ENCODE measurements at regions not wholly inside any gene's neighbourhood (a gene's known extent, or its start where the extent isn't known, plus 50 kb on each side); places are given as distances from the start of the nearest gene placed in this dataset.

DNA sequence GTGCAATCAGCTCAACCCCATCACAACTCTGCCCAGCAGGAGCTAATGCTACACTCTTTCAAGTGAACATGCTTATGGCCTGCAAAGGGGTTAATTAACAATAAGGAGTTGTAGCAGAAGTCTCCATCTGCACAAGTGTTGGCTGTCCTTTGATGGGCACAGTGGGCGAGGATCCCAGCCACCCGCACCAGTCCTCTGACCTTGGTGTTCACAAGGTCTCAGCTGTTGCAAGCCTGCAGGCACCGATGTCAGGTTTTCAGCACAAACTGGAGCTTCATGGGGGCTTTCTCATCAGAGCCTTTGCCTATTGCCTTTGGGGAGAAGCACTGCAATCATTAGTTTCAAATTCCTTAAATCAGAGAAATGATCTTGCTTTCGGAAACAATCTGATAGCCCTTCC lies 60.9 kb upstream of the TMEM178A start:
- no peak overlapping the region for H3K4me3 ChIP-seq (ENCODE audit: low read depth, low read length)
- no peak overlapping the region for H3K27ac Mint-ChIP-seq
- peaks cover 0 to 3% (median 0%) of the 10 kb centered on the region in 7 donors for H3K9me3 Mint-ChIP-seq
- no peaks in the 10 kb centered on the region for H3K36me3 Mint-ChIP-seq
- no peaks in the 10 kb centered on the region for H3K4me1 Mint-ChIP-seq
- peaks cover 7% of the 10 kb centered on the region for H3K27me3 ChIP-seq (ENCODE audit: control insufficient read depth, insufficient read depth, low read length)
- no peak for ATAC-seq (ENCODE audit: low read depth in 2 of 2)
- no peak overlapping the region for H3K4me3 Mint-ChIP-seq
- no peak for DNase-seq
- H3K27ac ChIP-seq (ENCODE audit: insufficient read depth, low read length, poor library complexity, severe bottlenecking) = no peak overlapping the region
- H3K4me1 ChIP-seq (ENCODE audit: control insufficient read depth, insufficient read depth, low read length, poor library complexity, severe bottlenecking) = no peaks in the 10 kb centered on the region
- H3K36me3 ChIP-seq (ENCODE audit: control insufficient read depth, insufficient read depth, low read length) = no peaks in the 10 kb centered on the region
- H3K27me3 Mint-ChIP-seq = peaks cover 10% of the 10 kb centered on the region
- H3K9me3 ChIP-seq (ENCODE audit: control insufficient read depth in 2 of 2, low read length in 2 of 2) = no peaks in the 10 kb centered on the region

DNA sequence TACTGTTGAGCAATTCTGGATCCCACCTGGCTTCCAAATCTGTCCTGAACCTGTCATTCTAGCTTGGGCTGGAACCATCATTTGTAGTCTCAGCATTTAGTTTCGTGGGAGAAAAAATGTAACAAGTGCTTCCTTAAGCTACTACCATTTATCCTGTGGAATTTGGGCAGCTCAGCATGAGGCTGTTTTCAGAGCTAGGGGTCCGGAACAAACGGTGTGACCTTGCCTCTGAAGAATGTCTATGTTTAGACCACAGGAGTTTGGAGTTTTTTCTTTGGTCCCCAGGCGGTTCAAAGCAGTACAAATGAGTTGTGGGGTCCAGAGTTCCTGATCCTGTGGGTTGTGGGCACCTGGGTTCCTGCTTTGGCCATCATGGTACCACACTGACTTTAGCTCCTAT lies 59.1 kb upstream of the TMEM178A start:
- no peaks in the 10 kb centered on the region for H3K4me1 Mint-ChIP-seq
- DNase-seq (no peak), ATAC-seq (ENCODE audit: low read depth in 2 of 2) (no peak)
- H3K36me3 Mint-ChIP-seq = no peaks in the 10 kb centered on the region
- Histone ChIP-seq H3K4me3 (ENCODE audit: low read depth, low read length) (no peak overlapping the region), H3K4me1 (ENCODE audit: control insufficient read depth, insufficient read depth, low read length, poor library complexity, severe bottlenecking) (no peaks in the 10 kb centered on the region), H3K27me3 (ENCODE audit: control insufficient read depth, insufficient read depth, low read length) (peaks cover 7% of the 10 kb centered on the region), H3K9me3 (ENCODE audit: control insufficient read depth in 2 of 2, low read length in 2 of 2) (no peaks in the 10 kb centered on the region), H3K36me3 (ENCODE audit: control insufficient read depth, insufficient read depth, low read length) (no peaks in the 10 kb centered on the region), H3K27ac (ENCODE audit: insufficient read depth, low read length, poor library complexity, severe bottlenecking) (no peak overlapping the region)
- H3K27me3 Mint-ChIP-seq = peaks cover 10% of the 10 kb centered on the region
- no peak overlapping the region for H3K27ac Mint-ChIP-seq
- no peak overlapping the region for H3K4me3 Mint-ChIP-seq
- peaks cover 0 to 3% (median 0%) of the 10 kb centered on the region in 7 donors for H3K9me3 Mint-ChIP-seq

DNA sequence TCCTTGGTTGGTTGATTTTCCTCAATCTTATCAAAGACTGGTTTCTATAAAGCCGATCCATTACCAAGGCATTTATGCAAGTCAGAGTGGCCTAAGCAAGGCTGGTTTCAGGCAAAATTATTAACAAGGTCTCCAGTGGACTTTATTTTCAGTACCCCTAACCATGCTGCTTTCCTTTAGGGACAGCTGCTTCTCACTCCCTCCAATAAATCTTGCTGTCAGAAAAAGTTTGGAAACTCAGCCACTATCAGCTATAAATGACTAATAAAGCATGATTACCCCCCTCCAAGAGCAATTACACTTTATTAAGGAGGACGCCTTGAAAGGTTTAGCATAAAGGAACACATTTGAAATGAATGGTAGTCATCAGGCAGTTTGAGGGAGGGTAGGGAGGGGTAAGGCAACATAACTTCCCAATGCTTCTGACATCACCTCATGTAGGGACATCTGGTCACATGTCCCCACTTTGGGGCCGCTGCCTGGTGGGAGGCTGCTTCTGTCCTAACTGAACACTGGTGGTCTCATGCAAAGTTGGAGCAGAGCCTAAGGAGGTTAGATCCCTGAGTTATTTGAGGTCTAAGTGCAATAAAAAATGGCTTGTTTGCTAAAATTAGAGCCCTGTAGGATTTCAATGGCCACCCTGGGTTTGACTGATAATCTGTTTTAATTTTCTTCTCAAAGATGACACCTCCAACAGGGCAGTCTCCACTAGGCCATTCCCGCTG lies 58.0 kb upstream of the TMEM178A start:
- Histone ChIP-seq H3K9me3 (ENCODE audit: control insufficient read depth in 2 of 2, low read length in 2 of 2) (no peaks in the 10 kb centered on the region), H3K36me3 (ENCODE audit: control insufficient read depth, insufficient read depth, low read length) (no peaks in the 10 kb centered on the region), H3K4me1 (ENCODE audit: control insufficient read depth, insufficient read depth, low read length, poor library complexity, severe bottlenecking) (no peaks in the 10 kb centered on the region), H3K27ac (ENCODE audit: insufficient read depth, low read length, poor library complexity, severe bottlenecking) (no peak overlapping the region), H3K27me3 (ENCODE audit: control insufficient read depth, insufficient read depth, low read length) (peaks cover 13% of the 10 kb centered on the region), H3K4me3 (ENCODE audit: low read depth, low read length) (no peak overlapping the region)
- Mint-ChIP-seq H3K9me3 (peaks cover 0 to 3% (median 0%) of the 10 kb centered on the region in 7 donors), H3K27ac (no peak overlapping the region), H3K27me3 (peaks cover 10% of the 10 kb centered on the region), H3K4me3 (no peak overlapping the region), H3K36me3 (no peaks in the 10 kb centered on the region), H3K4me1 (no peaks in the 10 kb centered on the region)
- ATAC-seq (ENCODE audit: low read depth in 2 of 2) (no peak), DNase-seq (no peak)

DNA sequence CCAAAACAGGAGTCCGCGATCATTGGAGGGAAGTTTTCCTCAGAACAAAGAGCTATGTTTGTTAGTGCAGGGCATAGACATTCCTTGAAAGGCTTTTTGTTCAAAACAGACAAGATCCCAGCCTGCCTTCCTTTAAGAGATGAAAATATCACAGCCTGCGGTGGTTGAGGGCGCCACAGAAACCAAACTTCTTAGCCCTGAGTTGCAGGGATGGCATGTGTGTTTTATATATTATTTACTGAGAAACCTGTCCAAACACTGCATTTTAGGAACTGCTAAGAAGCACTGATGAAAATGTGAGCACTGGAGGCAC lies 57.5 kb upstream of the TMEM178A start:
- DNase-seq (no peak), ATAC-seq (ENCODE audit: low read depth in 2 of 2) (no peak)
- peaks cover 13% of the 10 kb centered on the region for H3K27me3 ChIP-seq (ENCODE audit: control insufficient read depth, insufficient read depth, low read length)
- no peak overlapping the region for H3K27ac ChIP-seq (ENCODE audit: insufficient read depth, low read length, poor library complexity, severe bottlenecking)
- H3K9me3 Mint-ChIP-seq = peaks cover 0 to 3% (median 0%) of the 10 kb centered on the region in 7 donors
- no peaks in the 10 kb centered on the region for H3K4me1 ChIP-seq (ENCODE audit: control insufficient read depth, insufficient read depth, low read length, poor library complexity, severe bottlenecking)
- H3K4me1 Mint-ChIP-seq = no peaks in the 10 kb centered on the region
- H3K4me3 ChIP-seq (ENCODE audit: low read depth, low read length) = no peak overlapping the region
- H3K9me3 ChIP-seq (ENCODE audit: control insufficient read depth in 2 of 2, low read length in 2 of 2) = no peaks in the 10 kb centered on the region
- H3K27ac Mint-ChIP-seq = no peak overlapping the region
- H3K36me3 ChIP-seq (ENCODE audit: control insufficient read depth, insufficient read depth, low read length) = no peaks in the 10 kb centered on the region
- no peaks in the 10 kb centered on the region for H3K36me3 Mint-ChIP-seq
- H3K4me3 Mint-ChIP-seq = no peak overlapping the region
- peaks cover 10% of the 10 kb centered on the region for H3K27me3 Mint-ChIP-seq

DNA sequence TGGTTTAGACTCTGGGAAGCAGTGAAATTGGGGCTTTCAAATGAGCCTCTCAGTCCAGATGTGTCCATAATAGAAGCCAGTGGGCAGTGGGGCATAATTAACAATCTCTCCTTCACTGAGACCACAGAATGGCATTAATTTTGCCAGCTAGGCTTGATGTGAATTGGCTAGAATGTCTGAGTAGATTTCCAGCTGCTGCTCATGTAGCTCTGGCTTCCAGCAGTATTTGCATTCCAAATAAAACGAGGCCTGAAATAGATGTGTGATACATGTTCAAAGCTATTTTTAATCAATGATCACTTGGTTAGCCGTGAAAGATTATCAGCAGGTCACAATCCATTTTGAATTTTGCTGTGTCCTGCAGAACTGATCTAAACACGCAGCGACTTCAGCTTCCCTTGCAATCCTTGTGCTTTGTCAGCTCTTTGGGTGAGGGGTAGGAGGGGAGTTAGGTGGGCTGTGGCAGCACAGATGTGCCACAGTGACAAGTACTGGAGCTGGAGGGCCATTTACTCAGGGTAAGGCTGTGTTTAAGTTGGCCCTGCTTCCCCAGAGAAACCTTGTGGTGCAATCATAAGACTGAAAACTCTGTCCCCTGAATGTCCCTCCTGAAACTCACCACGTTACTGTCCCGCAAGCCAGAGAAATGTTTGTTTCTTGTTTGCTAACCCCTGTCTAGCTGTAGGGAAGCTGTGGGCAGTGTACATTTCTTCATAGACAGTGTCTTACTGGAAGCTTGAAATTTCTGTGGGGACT lies 56.9 kb upstream of the TMEM178A start:
- no peak overlapping the region for H3K4me3 Mint-ChIP-seq
- Histone ChIP-seq H3K9me3 (ENCODE audit: control insufficient read depth in 2 of 2, low read length in 2 of 2) (no peaks in the 10 kb centered on the region), H3K27me3 (ENCODE audit: control insufficient read depth, insufficient read depth, low read length) (peaks cover 13% of the 10 kb centered on the region), H3K27ac (ENCODE audit: insufficient read depth, low read length, poor library complexity, severe bottlenecking) (no peak overlapping the region), H3K4me3 (ENCODE audit: low read depth, low read length) (no peak overlapping the region), H3K36me3 (ENCODE audit: control insufficient read depth, insufficient read depth, low read length) (no peaks in the 10 kb centered on the region), H3K4me1 (ENCODE audit: control insufficient read depth, insufficient read depth, low read length, poor library complexity, severe bottlenecking) (no peaks in the 10 kb centered on the region)
- no peaks in the 10 kb centered on the region for H3K4me1 Mint-ChIP-seq
- H3K27ac Mint-ChIP-seq = no peak overlapping the region
- no peak for ATAC-seq (ENCODE audit: low read depth in 2 of 2)
- H3K36me3 Mint-ChIP-seq = no peaks in the 10 kb centered on the region
- peaks cover 10% of the 10 kb centered on the region for H3K27me3 Mint-ChIP-seq
- no peak for DNase-seq
- peaks cover 0 to 3% (median 0%) of the 10 kb centered on the region in 7 donors for H3K9me3 Mint-ChIP-seq

DNA sequence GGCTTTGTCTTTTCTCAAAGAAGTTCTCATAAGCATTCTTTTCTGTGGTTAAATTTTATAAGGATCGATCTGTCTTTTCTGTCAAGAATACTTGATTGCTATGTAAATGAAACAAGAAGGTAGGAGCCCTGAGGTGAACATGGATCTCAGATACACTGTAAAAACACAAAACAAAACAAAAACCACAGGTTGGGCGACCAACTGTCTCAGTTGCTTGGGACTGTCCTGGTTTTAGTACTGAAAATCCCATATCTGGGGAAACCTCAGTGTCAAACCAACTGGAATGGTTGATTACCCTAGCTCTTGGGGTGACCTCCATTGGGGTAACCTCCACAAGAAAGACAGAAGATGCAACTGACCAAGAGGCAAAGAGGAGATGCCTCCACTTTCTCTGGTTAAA lies 55.8 kb upstream of the TMEM178A start:
- Histone ChIP-seq H3K9me3 (ENCODE audit: control insufficient read depth in 2 of 2, low read length in 2 of 2) (no peaks in the 10 kb centered on the region), H3K4me1 (ENCODE audit: control insufficient read depth, insufficient read depth, low read length, poor library complexity, severe bottlenecking) (no peaks in the 10 kb centered on the region), H3K27ac (ENCODE audit: insufficient read depth, low read length, poor library complexity, severe bottlenecking) (no peak overlapping the region), H3K27me3 (ENCODE audit: control insufficient read depth, insufficient read depth, low read length) (peaks cover 13% of the 10 kb centered on the region), H3K36me3 (ENCODE audit: control insufficient read depth, insufficient read depth, low read length) (no peaks in the 10 kb centered on the region), H3K4me3 (ENCODE audit: low read depth, low read length) (no peak overlapping the region)
- H3K36me3 Mint-ChIP-seq = no peaks in the 10 kb centered on the region
- DNase-seq = no peak
- H3K4me3 Mint-ChIP-seq = no peak overlapping the region
- ATAC-seq (ENCODE audit: low read depth in 2 of 2) = no peak
- H3K9me3 Mint-ChIP-seq = peaks cover 0 to 2% (median 0%) of the 10 kb centered on the region in 7 donors
- no peaks in the 10 kb centered on the region for H3K4me1 Mint-ChIP-seq
- no peak overlapping the region for H3K27ac Mint-ChIP-seq
- H3K27me3 Mint-ChIP-seq = peaks cover 14% of the 10 kb centered on the region

DNA sequence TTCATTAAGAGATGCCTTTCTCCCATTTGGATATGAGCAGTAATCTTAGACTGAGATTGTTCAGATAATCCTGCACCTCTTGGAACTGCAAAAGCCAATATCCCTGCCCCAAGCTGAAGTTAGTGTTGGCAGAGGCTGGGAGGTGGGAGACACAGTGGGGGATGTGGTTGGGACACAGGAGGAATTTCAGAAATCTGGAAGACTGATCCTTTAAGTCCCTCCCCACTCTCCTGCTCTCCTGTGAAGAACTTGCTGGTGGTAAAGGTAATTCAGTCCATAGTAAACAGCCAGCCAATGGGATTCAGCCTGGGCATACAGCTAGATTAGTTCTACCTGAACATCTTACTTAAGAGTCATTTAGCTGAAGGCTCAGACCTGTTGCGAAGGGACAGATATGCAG lies 50.0 kb upstream of the TMEM178A start:
- Histone ChIP-seq H3K4me3 (ENCODE audit: low read depth, low read length) (no peak overlapping the region), H3K27ac (ENCODE audit: insufficient read depth, low read length, poor library complexity, severe bottlenecking) (no peak overlapping the region), H3K36me3 (ENCODE audit: control insufficient read depth, insufficient read depth, low read length) (no peaks in the 10 kb centered on the region), H3K9me3 (ENCODE audit: control insufficient read depth in 2 of 2, low read length in 2 of 2) (no peaks in the 10 kb centered on the region), H3K4me1 (ENCODE audit: control insufficient read depth, insufficient read depth, low read length, poor library complexity, severe bottlenecking) (no peaks in the 10 kb centered on the region), H3K27me3 (ENCODE audit: control insufficient read depth, insufficient read depth, low read length) (peaks cover 18% of the 10 kb centered on the region)
- Mint-ChIP-seq H3K36me3 (no peaks in the 10 kb centered on the region), H3K27ac (no peak overlapping the region), H3K27me3 (peaks cover 27% of the 10 kb centered on the region), H3K9me3 (peaks cover 0 to 2% (median 0%) of the 10 kb centered on the region in 7 donors), H3K4me1 (no peaks in the 10 kb centered on the region), H3K4me3 (no peak overlapping the region)
- ATAC-seq (ENCODE audit: low read depth in 2 of 2) (no peak), DNase-seq (no peak)

Data from CD4-positive, CD25-positive, alpha-beta regulatory T cell (primary cell).